ENCODE measurements at regions not wholly inside any gene's neighbourhood (a gene's known extent, or its start where the extent isn't known, plus 50 kb on each side); places are given as distances from the start of the nearest gene placed in this dataset.

DNA sequence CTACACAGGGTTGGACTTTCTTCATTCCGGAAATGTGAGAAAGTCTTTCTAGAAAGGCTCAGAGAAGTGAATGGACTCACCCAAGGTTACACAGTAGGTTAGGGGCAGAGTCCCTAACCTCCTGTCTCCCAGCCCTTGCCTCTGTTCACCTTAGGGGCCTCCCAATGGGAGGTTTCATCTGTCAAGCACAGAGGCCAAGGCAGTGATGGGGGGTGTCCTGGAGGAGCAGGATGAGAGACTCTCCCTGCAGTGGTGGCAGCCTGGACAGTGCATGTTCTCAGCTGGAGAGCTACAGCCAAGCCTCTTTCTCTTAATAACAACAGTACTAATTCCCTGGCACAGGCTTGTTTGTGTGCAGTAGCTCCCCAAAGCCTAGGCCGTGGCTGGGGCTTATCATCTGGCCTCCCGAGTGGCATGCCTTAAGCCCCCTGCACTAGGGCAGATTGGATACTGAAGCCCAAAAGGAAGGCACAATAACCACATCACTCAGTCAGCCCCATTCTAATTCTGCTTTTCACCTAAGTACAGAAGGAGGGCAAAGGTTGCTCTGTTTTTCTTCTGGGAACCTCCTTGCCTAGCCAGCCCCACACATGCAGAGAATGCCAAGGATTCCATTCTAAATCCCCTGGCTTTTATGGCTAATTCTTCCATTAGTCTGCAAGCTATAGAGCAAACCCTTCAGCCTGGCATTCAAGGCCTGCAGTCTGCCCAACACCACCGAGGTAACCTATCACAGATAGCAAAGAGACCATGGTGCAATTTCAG, 50.2 kb upstream of the XPA start:
- DNase-seq = no peak

- DNase-seq = no peak
Observed at GRCh38 chr9:97748525-97748924, 51.4 kb upstream of the XPA start.

DNA sequence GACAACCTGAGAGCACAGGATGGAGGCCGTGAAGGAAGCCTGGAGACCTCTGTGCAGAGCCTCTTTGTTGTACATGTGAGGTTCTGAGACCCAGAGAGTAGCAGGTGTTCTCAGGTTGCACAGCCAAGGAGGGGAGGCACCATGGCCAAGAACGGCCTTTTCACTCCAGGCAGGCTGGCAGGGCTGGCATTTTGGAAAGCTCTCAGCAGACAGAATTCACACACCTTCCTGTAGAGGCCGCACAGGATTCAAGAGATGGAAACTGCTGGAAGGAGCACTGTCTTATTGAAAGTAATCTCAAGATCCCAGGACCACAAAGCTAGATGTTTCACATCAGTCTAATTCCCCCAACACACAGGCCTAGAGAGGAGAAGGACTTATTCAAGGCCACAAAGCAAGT, 52.8 kb upstream of the XPA start:
- DNase-seq = no peak

- DNase-seq = no peak
Observed at GRCh38 chr9:97751531-97751930, 54.4 kb upstream of the XPA start.

DNA sequence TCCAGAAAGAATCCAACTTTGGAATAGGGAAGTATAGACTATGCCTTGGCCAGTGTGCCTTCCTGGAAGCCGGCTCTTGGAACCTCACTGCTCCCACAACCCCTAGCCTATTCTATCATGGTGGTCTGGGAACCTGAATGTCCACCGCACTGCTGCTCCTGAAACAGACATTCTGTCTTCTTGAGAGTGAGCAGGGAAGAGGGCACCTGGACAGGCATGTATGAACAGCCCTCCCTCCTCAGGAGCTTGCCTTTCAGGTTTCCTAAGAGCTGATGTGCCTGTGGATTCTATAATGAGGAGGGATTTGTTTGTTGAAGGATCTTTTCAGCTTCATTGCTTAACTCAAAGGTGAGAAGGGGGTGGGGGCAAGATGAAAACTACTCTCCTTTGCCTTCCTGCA, 55.1 kb upstream of the XPA start:
- DNase-seq = no peak

DNA sequence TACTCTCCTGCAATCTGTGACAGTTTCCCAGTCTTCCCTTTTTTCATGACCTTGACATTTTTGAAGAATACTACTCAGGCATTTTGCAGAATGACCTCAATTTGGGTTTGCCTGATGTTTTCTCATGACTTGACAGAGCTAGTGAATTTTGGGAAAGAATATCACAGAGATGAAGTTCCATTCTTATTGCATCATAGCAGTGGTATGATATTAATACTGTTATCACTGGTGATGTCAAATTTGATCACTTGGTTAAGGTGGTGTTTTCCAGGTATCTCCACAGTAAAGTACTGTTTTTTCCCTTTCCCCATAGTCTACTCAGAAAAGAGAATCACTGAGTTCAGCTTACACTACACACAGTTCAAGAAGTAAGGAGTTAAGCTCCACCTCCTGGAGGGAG, 56.2 kb upstream of the XPA start:
- no peak for DNase-seq

DNA sequence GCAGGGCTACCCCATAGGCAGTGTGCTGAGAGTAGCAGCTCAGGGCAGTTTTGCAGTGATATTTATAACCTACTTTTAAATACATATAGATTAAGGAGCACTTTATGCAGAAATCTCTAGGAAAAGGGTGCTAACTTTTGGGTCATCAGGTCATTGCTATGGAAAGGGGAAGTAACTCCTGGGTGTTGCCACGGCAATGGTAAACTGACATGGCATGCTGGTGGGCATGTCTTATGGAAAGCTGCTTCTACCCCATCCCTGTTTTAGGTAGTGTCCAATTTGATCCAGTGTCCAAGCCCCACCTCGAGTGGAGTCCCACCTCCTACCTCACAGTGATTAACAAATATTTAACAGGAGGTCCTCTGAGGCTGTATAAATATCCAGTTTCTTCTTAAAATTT, 56.8 kb upstream of the XPA start:
- no peak for DNase-seq

- DNase-seq = no peak
Observed at GRCh38 chr9:97755618-97756267, 58.6 kb upstream of the XPA start.

GRCh38 chr9:97756991-97757390, 59.9 kb upstream of the XPA start:
- no peak for DNase-seq

DNA sequence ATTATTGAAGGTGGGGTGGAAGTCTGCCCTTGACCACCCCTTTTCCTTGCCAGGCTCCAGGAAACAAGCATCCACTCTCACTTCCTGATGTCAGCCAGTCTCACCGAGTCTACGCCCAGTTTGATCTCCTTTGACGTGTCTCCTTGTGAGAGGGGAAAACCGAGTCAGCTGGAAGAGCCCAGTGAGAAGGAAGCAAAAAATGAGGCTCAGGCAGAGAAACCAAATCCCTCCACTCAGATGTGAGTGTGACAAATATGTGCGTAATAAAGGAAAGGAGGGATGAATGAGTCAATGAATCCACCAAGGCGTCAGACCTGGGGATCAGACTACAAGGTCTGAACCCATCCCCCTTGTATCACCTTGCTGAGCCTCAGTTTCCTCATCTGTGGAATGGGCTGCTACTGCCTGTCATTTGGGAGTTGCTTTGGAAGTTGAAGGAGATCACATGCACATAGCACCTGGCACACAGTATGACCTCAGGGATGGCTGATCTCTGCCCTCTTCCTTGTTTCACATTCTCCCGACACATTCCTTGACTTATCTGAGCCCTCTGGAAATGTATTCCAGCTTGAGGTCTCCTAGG, 61.3 kb upstream of the XPA start:
- DNase-seq = no peak

- no peak for DNase-seq
Observed at GRCh38 chr9:97759581-97760288, 62.6 kb upstream of the XPA start.

- DNase-seq = no peak
Observed at GRCh38 chr9:97761056-97761598, 64.0 kb upstream of the XPA start.

- no peak for DNase-seq
Observed at GRCh38 chr9:97761879-97762278, 64.7 kb upstream of the XPA start.

- DNase-seq = no peak
Observed at GRCh38 chr9:97763874-97764273, 66.7 kb upstream of the XPA start.

DNA sequence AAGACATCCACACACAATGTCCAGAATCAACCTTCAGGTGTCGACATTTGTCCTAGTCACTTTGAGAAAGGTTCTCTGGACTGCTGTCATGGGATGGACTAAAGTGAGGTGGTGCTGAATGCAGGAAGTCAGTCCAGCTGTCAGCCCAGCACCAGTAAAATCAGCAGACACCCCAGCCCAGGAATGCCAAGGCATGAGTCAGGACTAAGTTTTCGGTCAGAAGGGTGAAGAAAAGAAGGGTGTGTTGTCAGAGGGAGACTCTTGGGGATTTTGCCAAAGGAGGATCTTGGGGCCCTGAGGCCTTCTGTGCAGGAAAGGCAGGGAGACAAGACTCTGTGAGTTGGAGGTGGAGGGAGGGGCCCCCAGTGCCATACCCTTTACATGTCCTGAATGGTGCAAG, 69.0 kb upstream of the XPA start:
- no peak for DNase-seq

- no peak for DNase-seq
Observed at GRCh38 chr9:97766610-97767009, 69.5 kb upstream of the XPA start.

GRCh38 chr9:97767891-97768290, 70.8 kb upstream of the XPA start:
- no peak for DNase-seq

DNA sequence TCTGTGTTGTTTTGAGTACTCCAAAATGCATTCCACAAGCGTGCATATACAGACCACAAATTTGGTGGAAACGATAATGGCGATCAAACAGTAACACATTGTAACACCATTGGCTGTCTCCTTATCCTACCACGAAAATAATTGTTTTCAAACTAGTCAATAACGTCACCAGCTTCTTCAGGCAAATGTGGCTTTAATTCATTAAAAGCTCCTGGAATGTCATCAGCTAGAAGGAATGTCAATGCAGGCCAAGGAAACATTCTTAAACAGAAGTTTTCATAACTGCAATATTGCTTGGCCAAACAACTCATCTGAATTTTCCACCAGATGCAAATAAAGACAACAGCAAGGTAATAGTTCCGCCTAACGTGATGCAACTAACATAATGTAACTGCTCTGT, 71.6 kb upstream of the XPA start:
- peak; percentile 11 for DNase-seq

DNA sequence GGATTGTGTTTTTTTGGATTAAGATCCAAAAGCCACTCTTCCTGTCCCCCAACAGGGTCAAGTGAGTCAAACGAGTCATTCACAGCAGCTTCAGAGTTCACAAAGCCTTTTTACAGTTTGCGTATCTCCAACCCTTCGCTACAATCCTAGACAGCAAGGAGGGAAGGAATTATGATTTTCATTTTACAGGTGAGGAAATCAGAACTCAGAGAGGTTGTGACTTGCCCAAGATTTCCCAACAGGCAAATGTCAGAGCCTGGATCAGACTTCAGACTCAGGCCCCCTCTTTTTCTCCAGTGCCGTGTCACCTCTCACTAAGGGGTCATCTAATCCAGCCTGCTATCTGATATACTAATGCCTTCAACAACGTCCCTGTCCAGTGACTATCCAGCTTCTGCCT, 72.1 kb upstream of the XPA start:
- no peak for DNase-seq

GRCh38 chr9:97770808-97771372, 73.8 kb upstream of the XPA start:
- no peak for DNase-seq

DNA sequence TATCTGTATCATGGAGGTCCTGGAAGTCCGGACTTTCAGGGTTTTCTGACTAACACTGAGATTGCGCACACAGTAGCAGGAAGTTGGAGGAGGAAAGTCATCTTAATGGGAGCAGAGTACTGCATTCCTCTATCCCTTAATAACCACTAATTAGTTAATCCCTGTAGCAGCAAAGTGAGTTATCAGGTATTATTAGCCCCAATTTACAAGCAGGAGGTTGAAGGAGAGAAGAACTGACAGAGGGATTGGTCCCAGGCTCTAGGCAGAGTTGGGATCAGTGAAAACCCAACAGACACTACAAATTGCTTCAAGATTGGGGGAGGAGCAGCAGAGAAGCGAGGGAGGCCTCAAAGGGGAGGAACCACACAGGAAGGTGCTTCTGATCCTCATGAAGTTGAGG, 74.5 kb upstream of the XPA start:
- no peak for DNase-seq

DNA sequence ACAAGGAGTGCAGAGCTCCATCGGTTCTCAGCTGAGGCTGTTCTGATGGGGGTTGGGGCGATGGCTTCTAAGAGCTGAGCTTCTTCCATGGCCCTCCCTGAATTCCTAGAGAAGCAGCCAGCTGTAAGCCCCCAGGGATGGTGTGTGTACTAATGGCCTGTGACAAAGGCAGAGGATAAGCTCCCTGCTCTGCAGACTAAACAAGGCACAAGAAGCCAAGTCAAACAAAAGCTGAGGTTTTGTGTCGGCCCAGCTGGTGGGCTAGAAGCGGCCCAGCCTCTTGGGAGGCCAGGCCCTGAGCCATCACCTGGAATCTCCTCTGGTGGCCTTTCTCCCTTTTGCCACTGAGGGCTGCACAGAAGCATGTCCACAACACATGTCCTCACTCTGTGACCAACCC, 75.0 kb upstream of the XPA start:
- DNase-seq = no peak

- DNase-seq = no peak
Observed at GRCh38 chr9:97773091-97773490, 76.0 kb upstream of the XPA start.
